Ascending aorta (tissue), 2 donors: ENCODE measurements at regions not wholly inside any gene's neighbourhood (a gene's known extent, or its start where the extent isn't known, plus 50 kb on each side); places are given as distances from the start of the nearest gene placed in this dataset.

ENCODE experiments used
- DNase-seq, 2 donors: peaks; one replicate each; pipeline ENCODE4 v3.0.0-alpha.2; 2019; ENCODE audit warnings: low spot score in 2 of 2
- H3K27ac ChIP-seq, 2 donors: fragments of 200-600 bp; sonication (generic); one replicate each; pipeline ENCODE4 v1.5.1; 2016 to 2017; ENCODE audit warnings: mild to moderate bottlenecking in 1 of 2
- H3K27me3 ChIP-seq: fragments of 200-600 bp; sonication (generic); one replicate; pipeline ENCODE4 v1.5.1; 2017
- H3K36me3 ChIP-seq, 2 donors: fragments of 200-600 bp; sonication (generic); one replicate each; pipeline ENCODE4 v1.5.1; 2016
- H3K4me1 ChIP-seq, 2 donors: fragments of 200-600 bp; sonication (generic); one replicate each; pipeline ENCODE4 v1.5.1; 2016 to 2017; ENCODE audit warnings: mild to moderate bottlenecking in 1 of 2
- H3K4me3 ChIP-seq, 2 donors: fragments of 200-600 bp; sonication (generic); one replicate each; pipeline ENCODE4 v1.5.1; 2016 to 2017; ENCODE audit warnings: mild to moderate bottlenecking in 1 of 2
- H3K9me3 ChIP-seq, 2 donors: fragments of 200-600 bp; sonication (generic); one replicate each; pipeline ENCODE4 v1.5.1; 2016
- CTCF ChIP-seq, 3 experiments: fragments of 200-600 bp in 2 of 3; fragments of 450-650 bp in 1 of 3; sonication (generic) in 2 of 3; IDR thresholded peaks; one replicate each; pipeline ENCODE4 v1.5.1; 2016 to 2019; ENCODE audit warnings: antibody characterized with exemption in 3 of 3, mild to moderate bottlenecking in 1 of 3, moderate library complexity in 1 of 3
- intact Hi-C: fragments of 100-400 bp; cut with DNase I; formaldehyde crosslinking; loops from one replicate; pipeline ENCODE4 v1.15.1; 2023

GRCh38 chr15:67976506-67977073 lies 77.5 kb upstream of the PIAS1 start:
- Histone ChIP-seq H3K4me3 (no peak overlapping the region), H3K27me3 (no peaks in the 10 kb centered on the region), H3K9me3 (no peaks in the 10 kb centered on the region), H3K36me3 (no peaks in the 10 kb centered on the region), H3K27ac (no peak overlapping the region), H3K4me1 (no peaks in the 10 kb centered on the region)
- intact Hi-C loops, result loop anchor here (10.0 kb wide), 1 partner anchor 48 kb away; no protein-coding TSS in a partner anchor
- no peak for DNase-seq
- TF ChIP-seq CTCF (IDR thresholded peaks at IDR 0.05), result no peak

GRCh38 chr15:67977414-67978089 lies 76.6 kb upstream of the PIAS1 start:
- no peaks in the 10 kb centered on the region for H3K4me1 ChIP-seq
- TF ChIP-seq CTCF (IDR thresholded peaks at IDR 0.05), result no peak

DNA sequence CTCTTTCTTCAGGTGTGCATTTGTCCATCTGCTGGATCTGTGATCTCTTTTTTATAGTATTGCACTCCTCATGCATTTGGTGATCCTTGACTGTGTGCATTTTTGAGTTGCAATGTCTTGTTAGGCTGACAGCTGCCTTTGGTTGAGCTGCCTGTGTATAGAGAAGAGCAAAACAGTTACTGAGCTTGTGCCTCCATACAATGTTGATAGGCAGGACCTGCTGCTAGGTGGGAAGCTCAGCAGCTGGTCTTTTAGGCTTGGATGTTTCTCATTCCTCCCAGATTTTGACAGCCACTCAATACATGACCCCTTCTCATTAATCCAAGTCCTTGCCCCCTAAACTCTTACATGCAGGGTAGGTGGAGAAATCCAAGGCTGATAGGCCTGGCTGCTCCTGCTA lies 74.8 kb upstream of the PIAS1 start:
- DNase-seq, result no peak
- no peaks in the 10 kb centered on the region for H3K27me3 ChIP-seq
- H3K4me3 ChIP-seq, result no peak overlapping the region
- intact Hi-C loops, result loop anchor here (10.0 kb wide), 1 partner anchor 46 kb away; no protein-coding TSS in a partner anchor
- H3K9me3 ChIP-seq, result no peaks in the 10 kb centered on the region
- H3K4me1 ChIP-seq, result no peaks in the 10 kb centered on the region
- no peaks in the 10 kb centered on the region for H3K36me3 ChIP-seq
- TF ChIP-seq CTCF (IDR thresholded peaks at IDR 0.05), result no peak
- no peak overlapping the region for H3K27ac ChIP-seq

More at GRCh38 chr15:67977414-67978089, 76.6 kb upstream of the PIAS1 start:
- Histone ChIP-seq H3K9me3 (no peaks in the 10 kb centered on the region), H3K36me3 (no peaks in the 10 kb centered on the region), H3K4me3 (no peak overlapping the region), H3K27ac (no peak overlapping the region), H3K27me3 (no peaks in the 10 kb centered on the region)
- intact Hi-C loops, result loop anchor here (10.0 kb wide), 1 partner anchor 47 kb away; no protein-coding TSS in a partner anchor
- no peak for DNase-seq

GRCh38 chr15:67980171-67980570 lies 73.9 kb upstream of the PIAS1 start:
- H3K27ac ChIP-seq, result no peak overlapping the region
- H3K27me3 ChIP-seq, result no peaks in the 10 kb centered on the region
- H3K4me3 ChIP-seq, result no peak overlapping the region
- no peaks in the 10 kb centered on the region for H3K36me3 ChIP-seq
- intact Hi-C loops, result no loop called here
- no peak for TF ChIP-seq CTCF (IDR thresholded peaks at IDR 0.05)
- no peaks in the 10 kb centered on the region for H3K4me1 ChIP-seq
- no peaks in the 10 kb centered on the region for H3K9me3 ChIP-seq
- DNase-seq, result no peak

GRCh38 chr15:67980773-67981685 lies 73.1 kb upstream of the PIAS1 start:
- Histone ChIP-seq H3K27ac (no peak overlapping the region), H3K9me3 (no peaks in the 10 kb centered on the region), H3K27me3 (no peaks in the 10 kb centered on the region), H3K4me1 (no peaks in the 10 kb centered on the region), H3K4me3 (no peak overlapping the region), H3K36me3 (no peaks in the 10 kb centered on the region)
- DNase-seq, result no peak
- no peak for TF ChIP-seq CTCF (IDR thresholded peaks at IDR 0.05)
- intact Hi-C loops, result no loop called here
